NT2/D1 (cell line): ENCODE measurements at regions not wholly inside any gene's neighbourhood (a gene's known extent, or its start where the extent isn't known, plus 50 kb on each side); places are given as distances from the start of the nearest gene placed in this dataset.

ENCODE experiments used
- YY1 ChIP-seq: IDR thresholded peaks from 2 replicates; pipeline ENCODE4 v1.6.1; 2011; ENCODE audit not compliant: insufficient read length, insufficient read depth
- ZNF274 ChIP-seq: IDR thresholded peaks from 2 replicates; pipeline ENCODE4 v1.6.1; 2011; ENCODE audit warnings: mild to moderate bottlenecking, low read depth, low read length

DNA sequence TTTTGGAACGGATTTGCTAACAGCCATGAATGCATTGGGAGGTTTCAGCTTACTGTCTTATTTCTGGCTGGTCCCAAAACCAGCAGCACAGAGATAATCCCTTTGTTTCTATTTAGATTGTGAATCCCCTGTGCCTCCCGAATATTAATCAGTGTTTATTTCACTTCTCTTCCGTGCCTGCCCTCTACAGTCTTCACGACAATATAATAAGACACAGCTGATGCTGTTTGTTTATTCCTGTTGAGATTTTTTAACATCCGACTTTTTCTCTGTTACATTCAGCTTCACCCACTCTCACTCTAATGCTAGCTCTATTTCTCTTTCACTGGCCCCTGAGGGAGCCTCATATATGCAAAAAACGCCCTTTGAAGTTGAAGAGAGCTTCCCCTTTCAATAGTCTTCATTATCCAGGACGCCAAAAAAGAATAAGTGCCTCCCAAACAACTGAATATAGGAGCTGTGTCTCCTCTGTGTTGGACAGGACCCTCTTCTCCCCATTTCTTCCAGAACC lies 995.3 kb downstream of the ROBO2 start:
- TF ChIP-seq YY1, result no peak
- TF ChIP-seq ZNF274, result no peak
